ENCODE measurements at regions not wholly inside any gene's neighbourhood (a gene's known extent, or its start where the extent isn't known, plus 50 kb on each side); places are given as distances from the start of the nearest gene placed in this dataset.

GRCh38 chr12:13786646-13787045, 194.8 kb downstream of the GRIN2B start:
- ChIA-PET CTCF (ENCODE audit: low intra/inter-chr PET ratio, low total read pairs) (no interaction called here), POLR2A (no interaction called here)
- Histone ChIP-seq H3K36me3 (replicated peaks in 1 of 2; ENCODE audit: control insufficient read depth in 1 of 2, insufficient read depth in 2 of 2, low read length in 2 of 2) (no peaks in the 10 kb centered on the region), H3K4me3 (replicated peaks in 1 of 3; ENCODE audit: insufficient read depth in 1 of 3, low read depth in 2 of 3, low read length in 3 of 3) (no peak overlapping the region), H3K9ac (ENCODE audit: insufficient read depth, low read depth, low read length) (no peak overlapping the region), H3K79me2 (ENCODE audit: insufficient read depth, low read length) (no peaks in the 10 kb centered on the region), H3K4me1 (ENCODE audit: insufficient read depth, low read length) (no peaks in the 10 kb centered on the region), H3K9me3 (ENCODE audit: low read length) (no peaks in the 10 kb centered on the region), H3K27ac (ENCODE audit: extremely low read length, insufficient read depth, low read length) (no peak overlapping the region), H3K27me3 (ENCODE audit: control insufficient read depth in 1 of 2, insufficient read depth in 2 of 2, low read length in 2 of 2) (no peaks in the 10 kb centered on the region), H2AFZ (ENCODE audit: low read length) (no peak overlapping the region), H3K4me2 (ENCODE audit: low read depth, low read length) (no peak overlapping the region), H4K20me1 (ENCODE audit: insufficient read depth, low read length) (no peaks in the 10 kb centered on the region)
- ATAC-seq (no peak), FAIRE-seq (no peak), DNase-seq (ENCODE audit: low spot score) (no peak)
- intact Hi-C loops (cut with micrococcal nuclease; ENCODE audit: unreplicated experiment) (no loop called here), in situ Hi-C loops (cut with HindIII; ENCODE audit: extremely low pct_ligation_motif_present, low pct_unique_long_range_greater_than_20kb) (no loop called here)
- no TSS peak for BruUV-seq (replicated peaks)
- TF ChIP-seq RXRA (CRISPR knock-in tag; IDR thresholded peaks at IDR 0.05) (no peak), HES4 (CRISPR knock-in tag; IDR thresholded peaks at IDR 0.05; ENCODE audit: borderline replicate concordance) (no peak), ZNF503 (CRISPR knock-in tag; IDR thresholded peaks at IDR 0.05) (no peak), ZGPAT (CRISPR knock-in tag; IDR thresholded peaks at IDR 0.05) (no peak), ZNF879 (CRISPR knock-in tag; IDR thresholded peaks at IDR 0.05) (no peak), ZNF660 (CRISPR knock-in tag; IDR thresholded peaks at IDR 0.05; ENCODE audit: borderline replicate concordance, low read depth) (no peak), KLF15 (CRISPR knock-in tag; IDR thresholded peaks at IDR 0.05; ENCODE audit: borderline replicate concordance) (no peak), ARNT (IDR thresholded peaks at IDR 0.05) (no peak), KDM2A (CRISPR knock-in tag; IDR thresholded peaks at IDR 0.05; ENCODE audit: borderline replicate concordance, low read depth) (no peak), ZNF761 (CRISPR knock-in tag; conservative IDR thresholded peaks at IDR 0.05) (no peak), HMGXB3 (CRISPR knock-in tag; IDR thresholded peaks at IDR 0.05; ENCODE audit: borderline replicate concordance) (no peak), ZNF24 (IDR thresholded peaks at IDR 0.05) (no peak), NCOR1 (IDR thresholded peaks at IDR 0.05; ENCODE audit: borderline replicate concordance, low read length) (no peak), REST (IDR thresholded peaks at IDR 0.05; ENCODE audit: borderline replicate concordance in 1 of 2, low read depth in 1 of 2, low read length in 2 of 2) (no peak)
- WGBS (ENCODE audit: low lambda C conversion rate), result under 1% methylated on average over 5 of the region's 5 CpGs

All from HepG2 (cell line).